IMR-90 (cell line): ENCODE measurements at regions not wholly inside any gene's neighbourhood (a gene's known extent, or its start where the extent isn't known, plus 50 kb on each side); places are given as distances from the start of the nearest gene placed in this dataset.

Experiments
- ATAC-seq: fragments of 200-7000 bp; cut with Tn5 transposase; 2 replicates; pipeline ENCODE4 v1.9.1; 2020; ENCODE audit warnings: low read depth, mild to moderate bottlenecking, moderate library complexity
- BruUV-seq: library from RNA; stranded (reverse); fragments of 400-500 nt; replicated peaks from 2 replicates; lab custom pipeline; 2021; lab: Mats Ljungman, UMichigan
- CTCF ChIA-PET: fragments of 300-600 bp; formaldehyde crosslinking; extraction: SDS; loops from one replicate; lab custom pipeline; 2021; ENCODE audit warnings: antibody characterized with exemption; lab: Yijun Ruan, JAX
- POLR2A ChIA-PET: fragments of 300-600 bp; sonication (Branson Sonifier 250); formaldehyde crosslinking; loops from one replicate; lab custom pipeline; 2022; ENCODE audit warnings: antibody characterized with exemption; ENCODE audit not compliant: unreplicated experiment; lab: Charles Lee
- DNase-seq: peaks from one replicate; pipeline ENCODE4 v3.0.0; 2013
- H2AFZ ChIP-seq: replicated peaks from 2 replicates; pipeline ENCODE3; 2013; ENCODE audit warnings: low read length, mild to moderate bottlenecking; ENCODE audit not compliant: poor library complexity
- H2AK5ac ChIP-seq: 2 replicates; pipeline ENCODE4 v1.6.1; 2013; ENCODE audit warnings: low read depth, low read length, inconsistent platforms
- H2AK9ac ChIP-seq: replicated peaks from 2 replicates; pipeline ENCODE3; 2013; ENCODE audit warnings: mild to moderate bottlenecking, low read depth, low read length, moderate library complexity; ENCODE audit not compliant: poor library complexity
- H2BK120ac ChIP-seq: 2 replicates; pipeline ENCODE4 v1.6.1; 2013; ENCODE audit warnings: low read depth, low read length, inconsistent platforms
- H2BK15ac ChIP-seq: 3 replicates; pipeline ENCODE4 v1.6.1; 2013; ENCODE audit warnings: low read depth, low read length, inconsistent platforms
- H2BK20ac ChIP-seq: 2 replicates; pipeline ENCODE4 v1.6.1; 2013; ENCODE audit warnings: low read depth, mild to moderate bottlenecking, inconsistent platforms, low read length, moderate library complexity
- H2BK5ac ChIP-seq: 2 replicates; pipeline ENCODE4 v1.6.1; 2013; ENCODE audit warnings: mild to moderate bottlenecking, low read depth, low read length, inconsistent platforms; ENCODE audit not compliant: poor library complexity, severe bottlenecking
- H3K14ac ChIP-seq: replicated peaks from 2 replicates; pipeline ENCODE4 v1.6.1; 2013; ENCODE audit warnings: low read depth, low read length, inconsistent platforms
- H3K18ac ChIP-seq: 2 replicates; pipeline ENCODE4 v1.6.1; 2013; ENCODE audit warnings: low read depth, low read length, control low read depth
- H3K23ac ChIP-seq: 2 replicates; pipeline ENCODE4 v1.6.1; 2013; ENCODE audit warnings: low read depth, low read length, inconsistent platforms
- H3K27ac ChIP-seq: 2 replicates; pipeline ENCODE4 v1.5.1; 2013; ENCODE audit warnings: mild to moderate bottlenecking, control low read depth, low read length; ENCODE audit not compliant: insufficient read depth
- H3K27me3 ChIP-seq: 2 replicates; pipeline ENCODE4 v1.6.1; 2013; ENCODE audit warnings: low read length; ENCODE audit not compliant: control insufficient read depth, insufficient read depth
- H3K36me3 ChIP-seq: 2 replicates; pipeline ENCODE4 v1.6.1; 2013; ENCODE audit warnings: low read length, mixed read lengths; ENCODE audit not compliant: control insufficient read depth, insufficient read depth
- H3K4ac ChIP-seq: 2 replicates; pipeline ENCODE4 v1.6.1; 2013; ENCODE audit warnings: low read depth, low read length, inconsistent platforms
- H3K4me1 ChIP-seq: 2 replicates; pipeline ENCODE4 v1.6.1; 2013; ENCODE audit warnings: low read length, mixed read lengths; ENCODE audit not compliant: control insufficient read depth, insufficient read depth
- H3K4me2 ChIP-seq: 2 replicates; pipeline ENCODE4 v1.6.1; 2013; ENCODE audit warnings: low read depth, mild to moderate bottlenecking, control low read depth, low read length, moderate library complexity
- H3K4me3 ChIP-seq: 2 replicates; pipeline ENCODE4 v1.5.1; 2013; ENCODE audit warnings: low read depth, mild to moderate bottlenecking, control low read depth, low read length, moderate library complexity; ENCODE audit not compliant: insufficient read depth
- H3K56ac ChIP-seq: 2 replicates; pipeline ENCODE4 v1.6.1; 2013; ENCODE audit warnings: low read length, inconsistent platforms; ENCODE audit not compliant: insufficient read depth; ENCODE audit errors: extremely low read depth
- H3K79me1 ChIP-seq, 2 experiments: 2 replicates each; pipeline ENCODE4 v1.6.1; 2013; ENCODE audit warnings: low read length in 2 of 2, inconsistent platforms in 1 of 2, low read depth in 1 of 2
- H3K9ac ChIP-seq: 2 replicates; pipeline ENCODE4 v1.6.1; 2013; ENCODE audit warnings: low read depth, low read length, control low read depth
- H3K9me1 ChIP-seq: 2 replicates; pipeline ENCODE4 v1.6.1; 2013; ENCODE audit warnings: low read length, inconsistent platforms; ENCODE audit not compliant: insufficient read depth
- H3K9me3 ChIP-seq: 2 replicates; pipeline ENCODE4 v1.6.1; 2013; ENCODE audit warnings: low read length; ENCODE audit not compliant: control insufficient read depth, insufficient read depth
- H4K20me1 ChIP-seq: 2 replicates; pipeline ENCODE4 v1.6.1; 2013; ENCODE audit warnings: low read length, inconsistent platforms; ENCODE audit not compliant: insufficient read depth
- H4K5ac ChIP-seq: 2 replicates; pipeline ENCODE4 v1.6.1; 2013; ENCODE audit warnings: mild to moderate bottlenecking, low read depth, low read length, control low read depth
- H4K8ac ChIP-seq, 2 experiments: 2 replicates each; pipeline ENCODE4 v1.6.1; 2013; ENCODE audit warnings: low read depth in 2 of 2, low read length in 2 of 2, control low read depth in 1 of 2, inconsistent platforms in 1 of 2
- H4K91ac ChIP-seq: 2 replicates; pipeline ENCODE4 v1.6.1; 2013; ENCODE audit warnings: low read depth, low read length, inconsistent platforms; ENCODE audit not compliant: insufficient read depth
- BHLHE40 ChIP-seq: fragments of 150-350 bp; IDR thresholded peaks from 2 replicates; pipeline ENCODE4 v1.6.1; 2016; ENCODE audit warnings: mild to moderate bottlenecking, low read depth, low read length
- CEBPB ChIP-seq: IDR thresholded peaks from 2 replicates; pipeline ENCODE4 v1.6.1; 2012; ENCODE audit warnings: low read depth, low read length, improper control_type of control experiment
- CHD1 ChIP-seq: IDR thresholded peaks from 2 replicates; pipeline ENCODE4 v1.6.1; 2012; ENCODE audit warnings: low read depth, low read length, improper control_type of control experiment
- CTCF ChIP-seq: conservative IDR thresholded peaks from 2 replicates; pipeline ENCODE4 v1.5.1; 2012; ENCODE audit warnings: mild to moderate bottlenecking, low read depth, low read length, improper control_type of control experiment
- ELK1 ChIP-seq: fragments of 150-350 bp; IDR thresholded peaks from 2 replicates; pipeline ENCODE4 v1.6.1; 2016; ENCODE audit warnings: low read depth, mild to moderate bottlenecking, low read length, moderate library complexity, borderline replicate concordance
- FOS ChIP-seq: fragments of 150-350 bp; IDR thresholded peaks from 2 replicates; pipeline ENCODE4 v1.6.1; 2016; ENCODE audit warnings: low read depth, low read length
- MAFK ChIP-seq: IDR thresholded peaks from 2 replicates; pipeline ENCODE4 v1.6.1; 2012; ENCODE audit warnings: low read depth, low read length, improper control_type of control experiment
- MAZ ChIP-seq: IDR thresholded peaks from 2 replicates; pipeline ENCODE4 v1.6.1; 2012; ENCODE audit warnings: low read depth, mild to moderate bottlenecking, low read length, improper control_type of control experiment, moderate library complexity, borderline replicate concordance
- MXI1 ChIP-seq: IDR thresholded peaks from 2 replicates; pipeline ENCODE4 v1.6.1; 2012; ENCODE audit warnings: low read depth, mild to moderate bottlenecking, low read length, moderate library complexity, borderline replicate concordance
- NFE2L2 ChIP-seq: fragments of 150-350 bp; IDR thresholded peaks from 2 replicates; pipeline ENCODE4 v1.6.1; 2016; ENCODE audit warnings: low read depth, mild to moderate bottlenecking, low read length
- POLR2A ChIP-seq: IDR thresholded peaks from 2 replicates; pipeline ENCODE4 v1.6.1; 2012; ENCODE audit warnings: mild to moderate bottlenecking, low read depth, low read length
- RAD21 ChIP-seq: IDR thresholded peaks from 2 replicates; pipeline ENCODE4 v1.6.1; 2012; ENCODE audit warnings: low read length, improper control_type of control experiment
- RCOR1 ChIP-seq: IDR thresholded peaks from 2 replicates; pipeline ENCODE4 v1.6.1; 2012; ENCODE audit warnings: mild to moderate bottlenecking, low read length, improper control_type of control experiment; ENCODE audit not compliant: insufficient replicate concordance
- RFX5 ChIP-seq: IDR thresholded peaks from 2 replicates; pipeline ENCODE4 v1.8.0; 2012; ENCODE audit warnings: low read depth, mild to moderate bottlenecking, low read length, moderate library complexity
- SMC3 ChIP-seq: fragments of 150-350 bp; IDR thresholded peaks from 2 replicates; pipeline ENCODE4 v1.6.1; 2016; ENCODE audit warnings: low read depth, mild to moderate bottlenecking, antibody characterized with exemption, low read length, moderate library complexity
- USF2 ChIP-seq: fragments of 150-350 bp; IDR thresholded peaks from 2 replicates; pipeline ENCODE4 v1.6.1; 2017; ENCODE audit warnings: mild to moderate bottlenecking, antibody characterized with exemption, low read length, low read depth
- WGBS, 2 experiments: methylation state at CpG; one replicate each; pipeline versions ENCODE4 v1.1.5 to v1.1.7; 2013; ENCODE audit warnings: missing lambda C conversion rate in 2 of 2; ENCODE audit not compliant: insufficient read length in 1 of 2; ENCODE audit errors: extremely low coverage in 2 of 2; 5-methylcytosine and 5-hydroxymethylcytosine counted together
- dilution Hi-C: fragments of 300-500 bp; cut with HindIII; formaldehyde crosslinking; loops from one replicate; pipeline ENCODE4 v1.14.3; 2018; ENCODE audit warnings: low sequenced_read_pairs; ENCODE audit not compliant: unreplicated experiment
- in situ Hi-C: fragments of 300-500 bp; cut with MboI; formaldehyde crosslinking; loops from 3 replicates; pipeline ENCODE4 v1.14.3; 2019; ENCODE audit warnings: low sequenced_read_pairs, inconsistent platforms, mixed read lengths
- intact Hi-C: fragments of 100-400 bp; cut with micrococcal nuclease; formaldehyde crosslinking; loops from 2 replicates; pipeline ENCODE4 v1.10.0; 2022

GRCh38 chr18:67132919-67133318, 383.6 kb downstream of the DSEL start:
- no peak for DNase-seq
- dilution Hi-C loops (no loop called here), in situ Hi-C loops (no loop called here), intact Hi-C loops (no loop called here)
- BruUV-seq, result no TSS peak
- WGBS, 2 experiments, result no CpG with 5 or more reads among the region's 2 CpGs
- POLR2A ChIA-PET, result no interaction called here
- Histone ChIP-seq H3K79me1 (no peaks in the 10 kb centered on the region), H2BK20ac (no peak overlapping the region), H3K4me2 (no peak overlapping the region), H3K4me3 (no peak overlapping the region), H2AFZ (no peak overlapping the region), H2BK5ac (no peak overlapping the region), H3K9ac (no peak overlapping the region), H3K36me3 (no peaks in the 10 kb centered on the region), H4K5ac (no peak overlapping the region), H2BK15ac (no peak overlapping the region), H2AK5ac (no peak overlapping the region), H4K20me1 (no peaks in the 10 kb centered on the region), H2BK120ac (no peak overlapping the region), H3K14ac (no peak overlapping the region), H3K27me3 (no peaks in the 10 kb centered on the region), H2AK9ac (no peak overlapping the region), H3K4me1 (no peaks in the 10 kb centered on the region), H3K27ac (no peak overlapping the region), H3K18ac (no peak overlapping the region), H4K8ac (no peak overlapping the region), H3K23ac (no peak overlapping the region), H3K9me3 (no peaks in the 10 kb centered on the region), H3K9me1 (no peaks in the 10 kb centered on the region), H3K56ac (no peak overlapping the region), H4K91ac (no peak overlapping the region), H3K4ac (no peak overlapping the region)
- no peak for ATAC-seq
- CTCF ChIA-PET, result interaction anchor here (1.4 kb wide), 1 partner anchor 33 kb away, joined by 3 read pairs; no protein-coding TSS in a partner anchor
- TF ChIP-seq RCOR1 (no peak), RFX5 (no peak), NFE2L2 (no peak), MAFK (no peak), CHD1 (no peak), MAZ (no peak), CEBPB (no peak), POLR2A (no peak), FOS (no peak), ELK1 (no peak), USF2 (no peak), CTCF (no peak), RAD21 (no peak), MXI1 (no peak), SMC3 (no peak), BHLHE40 (no peak)
